ENCODE measurements at regions not wholly inside any gene's neighbourhood (a gene's known extent, or its start where the extent isn't known, plus 50 kb on each side); places are given as distances from the start of the nearest gene placed in this dataset.

GRCh38 chr18:71194438-71194837 lies 905.6 kb downstream of the SOCS6 start:
- no peak for DNase-seq

DNA sequence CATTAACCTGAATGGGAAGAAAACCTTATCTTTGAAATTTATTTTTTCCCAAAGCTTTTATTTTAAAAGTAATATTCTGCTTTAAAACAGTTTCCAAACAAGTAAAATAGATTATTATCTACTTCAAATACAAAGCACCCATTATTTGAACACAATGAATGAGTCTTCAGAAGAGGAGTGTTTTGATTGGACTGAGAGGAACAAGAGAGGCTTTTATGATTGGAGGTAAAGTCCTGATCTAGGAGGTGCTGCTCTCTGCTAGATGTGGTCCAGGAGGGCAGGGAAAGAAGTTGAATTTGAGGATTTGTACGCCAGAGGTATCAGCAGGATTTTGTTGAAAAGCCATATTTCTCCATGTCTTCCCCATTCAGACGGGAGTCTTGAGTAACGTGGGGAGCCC lies 900.7 kb downstream of the SOCS6 start:
- DNase-seq, result no peak

- no peak for DNase-seq
Observed at GRCh38 chr18:71168557-71169145, 879.8 kb downstream of the SOCS6 start.

DNA sequence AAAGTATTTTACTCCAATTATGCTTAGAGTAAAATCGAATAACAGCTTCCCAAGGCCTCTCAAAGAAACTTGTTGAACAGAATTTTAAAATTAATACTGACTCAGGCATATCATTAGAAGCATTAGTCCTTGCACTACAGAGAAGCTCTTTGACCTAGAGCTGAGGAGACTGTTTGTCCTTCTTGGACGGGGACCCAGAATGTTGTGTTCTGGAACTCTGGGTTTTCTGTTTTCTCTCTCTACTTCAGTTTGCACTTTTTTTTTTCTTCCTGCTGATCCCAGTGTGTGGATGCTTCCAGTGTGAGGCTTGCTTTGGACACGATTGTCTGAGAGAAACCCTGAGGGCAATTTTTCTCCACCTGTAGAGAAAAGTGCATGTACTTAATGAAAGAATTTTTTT lies 847.6 kb downstream of the SOCS6 start:
- no peak for DNase-seq

DNA sequence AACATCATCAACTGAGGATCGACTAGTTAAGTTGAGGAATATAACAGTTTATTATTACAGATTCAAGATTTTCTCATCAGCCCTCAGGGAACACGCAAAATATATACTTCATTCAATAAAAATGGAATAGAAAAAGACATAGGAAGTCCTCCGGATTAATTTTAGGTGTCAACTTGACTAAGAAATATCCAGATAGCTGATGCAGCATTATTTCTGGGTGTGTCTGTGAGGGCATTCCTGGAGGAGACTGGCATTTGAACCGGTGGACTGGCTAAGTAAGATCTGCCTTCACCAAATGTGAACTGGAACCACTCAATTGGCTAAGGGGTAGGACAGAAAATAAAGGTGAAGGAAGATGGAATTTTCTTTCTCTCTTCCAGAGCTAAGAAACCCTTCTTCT lies 845.3 kb downstream of the SOCS6 start:
- no peak for DNase-seq

DNA sequence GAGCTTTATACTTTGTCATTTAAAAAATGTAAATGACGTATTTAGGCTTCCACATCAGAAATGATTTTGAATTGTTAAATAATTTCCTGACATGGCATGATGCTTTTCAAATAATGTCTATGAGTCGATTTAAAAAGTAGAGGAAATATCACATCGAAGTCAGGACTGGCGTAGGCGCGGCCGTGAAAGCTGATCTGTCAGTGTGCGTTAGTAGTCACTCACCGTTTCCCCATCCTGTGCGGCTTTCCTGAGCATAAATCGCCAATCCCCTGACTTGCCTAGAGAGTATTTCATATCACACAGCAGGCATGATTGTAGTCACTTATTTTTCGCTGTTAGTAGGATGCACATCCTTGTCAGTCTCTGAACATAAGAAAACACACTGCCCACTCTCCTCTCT lies 843.1 kb downstream of the SOCS6 start:
- no peak for DNase-seq

GRCh38 chr18:71130351-71130750 lies 841.5 kb downstream of the SOCS6 start:
- DNase-seq, result no peak

DNA sequence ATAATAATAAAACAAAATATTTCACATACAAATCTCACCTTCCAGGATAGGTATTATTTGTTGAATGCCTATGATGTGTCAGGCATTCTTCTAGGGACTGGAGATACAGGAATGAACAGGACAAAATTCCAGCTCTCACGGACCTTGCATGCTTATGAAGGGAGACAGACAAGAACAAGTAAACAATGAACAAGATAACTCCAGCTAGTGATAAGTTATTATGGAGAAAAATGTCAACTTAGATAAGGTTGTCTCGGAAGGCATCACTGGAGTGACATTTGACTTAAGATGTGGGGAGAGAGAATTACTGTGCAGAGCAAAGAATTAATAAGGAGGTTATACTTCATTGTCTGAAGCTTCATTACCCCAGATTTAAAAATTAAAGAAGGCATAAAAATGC lies 836.7 kb downstream of the SOCS6 start:
- no peak for DNase-seq

- no peak for DNase-seq
Observed at GRCh38 chr18:71116535-71116934, 827.7 kb downstream of the SOCS6 start.

- no peak for DNase-seq
Observed at GRCh38 chr18:71115261-71115660, 826.4 kb downstream of the SOCS6 start.

DNA sequence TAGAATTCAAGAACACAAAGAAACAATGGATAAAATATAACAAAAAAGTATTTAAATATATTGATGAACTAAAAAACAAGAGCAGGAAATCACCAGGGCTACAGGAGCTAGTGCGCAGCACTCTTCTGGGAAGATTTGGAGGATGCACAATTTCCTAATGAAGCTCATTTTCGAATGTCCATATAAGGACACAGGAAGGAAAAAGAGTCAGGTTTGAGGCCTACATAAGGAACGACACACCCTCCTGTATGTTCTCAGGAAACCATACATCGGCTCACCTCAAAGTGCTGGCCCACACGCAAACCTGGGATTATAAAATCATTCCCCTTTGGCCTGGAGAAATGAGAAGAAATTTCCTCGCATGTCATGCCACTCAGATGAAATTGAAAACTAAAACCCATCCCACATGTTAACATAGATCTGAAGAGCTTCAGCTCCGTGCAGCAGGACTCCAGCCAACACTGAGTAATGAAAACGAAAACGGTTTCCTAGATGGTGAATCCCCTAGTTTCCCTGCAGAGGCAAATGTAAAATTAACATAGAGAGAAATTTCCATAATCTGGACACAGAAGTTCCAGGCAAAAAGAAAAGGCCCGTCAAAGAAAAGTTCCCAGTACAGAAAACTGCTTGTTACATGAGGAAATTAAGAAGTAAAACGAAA lies 825.8 kb downstream of the SOCS6 start:
- DNase-seq, result no peak

DNA sequence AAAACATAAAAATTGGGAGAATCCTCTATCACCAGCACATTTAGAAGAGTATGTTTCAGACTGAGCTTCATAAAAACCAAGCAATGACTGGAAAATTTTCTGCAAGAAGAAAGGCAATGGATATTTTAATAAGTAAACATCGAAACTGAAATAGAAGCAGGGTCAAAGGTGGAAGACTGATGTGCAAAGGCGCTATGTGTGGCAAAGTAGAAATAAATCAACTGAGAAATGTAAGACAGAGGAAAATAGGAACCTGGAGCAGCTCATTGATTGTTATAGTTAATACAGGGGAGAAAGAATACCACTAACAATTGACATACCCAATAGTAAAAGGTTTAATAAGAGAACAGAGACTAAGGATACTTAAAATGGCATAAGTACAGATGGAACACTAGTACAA lies 818.4 kb downstream of the SOCS6 start:
- no peak for DNase-seq

GRCh38 chr18:71106701-71107100 lies 817.9 kb downstream of the SOCS6 start:
- DNase-seq, result no peak

DNA sequence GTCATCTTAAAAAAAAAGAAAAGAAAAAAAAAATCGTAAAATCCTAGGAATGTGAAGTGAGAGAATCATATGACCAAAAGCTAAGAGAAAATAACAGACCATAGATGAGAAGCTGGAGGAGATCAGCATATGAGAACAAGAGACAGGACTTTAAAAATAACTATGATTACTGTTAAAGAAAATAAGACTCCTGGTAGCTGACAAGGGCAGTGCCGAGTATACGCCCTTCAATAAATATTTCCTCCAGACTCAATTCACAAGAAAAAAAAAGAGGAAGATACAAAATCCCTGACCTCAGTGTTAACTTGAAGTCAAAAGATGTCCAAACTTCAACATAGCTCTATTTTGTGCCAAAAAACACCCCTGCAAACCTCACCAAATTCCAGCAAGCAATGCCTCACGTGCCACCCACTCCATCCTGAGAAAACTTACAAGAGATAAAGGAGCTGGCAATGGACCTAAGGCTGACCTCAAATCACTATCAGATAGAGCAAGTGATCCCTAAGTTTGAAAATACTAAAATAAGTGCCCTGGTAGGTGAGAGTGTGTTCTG lies 817.2 kb downstream of the SOCS6 start:
- DNase-seq, result no peak

- no peak for DNase-seq
Observed at GRCh38 chr18:71105078-71105819, 816.4 kb downstream of the SOCS6 start.

GRCh38 chr18:71079606-71080005 lies 790.8 kb downstream of the SOCS6 start:
- no peak for DNase-seq

DNA sequence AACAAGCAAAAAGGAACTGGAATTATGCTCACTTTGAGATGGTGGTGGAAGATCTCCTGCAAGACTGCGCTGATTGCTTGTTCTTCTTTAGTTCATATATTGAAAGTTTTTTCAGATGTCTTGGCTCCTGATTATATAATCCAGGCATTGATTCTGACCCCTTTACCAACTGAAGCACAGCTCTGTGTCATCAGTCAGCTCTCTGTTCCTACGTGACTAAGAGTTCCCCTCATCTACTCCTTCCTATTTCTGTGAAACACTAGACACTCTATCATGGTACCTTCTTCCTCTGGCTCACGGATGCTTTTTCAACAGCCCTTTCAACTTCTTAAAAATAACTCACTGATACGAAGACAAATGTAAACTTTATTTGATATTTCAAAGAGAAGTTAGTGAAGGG lies 788.6 kb downstream of the SOCS6 start:
- DNase-seq, result no peak

GRCh38 chr18:71075147-71075546 lies 786.3 kb downstream of the SOCS6 start:
- DNase-seq, result no peak

DNA sequence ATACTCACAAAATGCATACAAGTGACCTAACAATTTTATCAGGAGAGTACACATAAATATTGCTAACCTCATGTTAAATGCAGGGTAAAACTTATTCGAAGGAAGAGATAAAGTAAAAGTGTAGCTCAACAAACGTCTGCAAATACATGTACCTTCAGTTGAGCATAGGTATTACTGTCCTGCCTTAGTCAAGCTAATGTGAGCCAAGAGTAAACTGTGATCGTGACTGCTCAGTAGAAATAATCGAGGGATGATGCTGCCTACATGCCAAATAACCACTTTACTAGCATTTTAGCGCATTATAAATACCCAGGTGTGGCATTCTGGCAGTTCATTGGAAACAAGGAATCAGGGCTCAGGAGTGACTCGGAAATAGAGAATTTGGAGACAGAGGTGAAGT lies 779.5 kb downstream of the SOCS6 start:
- no peak for DNase-seq

DNA sequence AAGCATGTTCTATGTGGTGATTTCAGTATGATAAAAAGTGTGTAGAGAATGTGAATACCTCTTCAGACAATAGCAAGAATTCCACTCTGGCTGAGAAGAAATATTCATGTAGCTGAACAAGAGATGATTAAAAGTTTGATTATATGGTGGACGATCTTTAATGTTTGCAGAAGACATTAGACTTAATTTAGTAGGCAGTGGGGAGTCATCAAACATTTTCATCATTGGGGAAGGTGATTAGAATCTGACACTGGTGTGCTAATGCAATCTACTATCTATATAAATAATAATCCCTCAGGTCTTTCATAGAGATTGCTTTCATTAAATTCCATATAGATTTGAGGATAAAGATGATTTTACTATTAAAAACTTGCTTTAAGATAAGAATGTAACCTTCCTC lies 761.0 kb downstream of the SOCS6 start:
- no peak for DNase-seq

DNA sequence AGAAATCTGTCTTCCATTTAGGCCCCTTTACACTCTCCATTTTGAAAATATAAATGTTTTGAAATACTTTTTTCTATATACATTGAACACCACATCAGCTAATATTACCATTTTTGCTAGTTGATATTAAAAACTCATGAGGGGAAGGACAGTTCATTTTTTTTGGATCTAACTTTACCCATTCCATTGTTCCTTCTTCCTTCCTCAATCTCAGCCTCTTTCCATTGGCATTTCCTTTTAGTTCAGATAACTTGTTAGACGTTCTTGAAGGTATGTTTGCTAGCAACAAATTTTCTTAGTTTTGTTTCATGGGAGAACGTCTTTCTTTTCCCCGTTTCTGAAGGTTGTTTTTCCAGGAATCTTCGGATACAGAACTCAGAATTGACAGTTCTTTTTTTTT lies 759.0 kb downstream of the SOCS6 start:
- no peak for DNase-seq

DNA sequence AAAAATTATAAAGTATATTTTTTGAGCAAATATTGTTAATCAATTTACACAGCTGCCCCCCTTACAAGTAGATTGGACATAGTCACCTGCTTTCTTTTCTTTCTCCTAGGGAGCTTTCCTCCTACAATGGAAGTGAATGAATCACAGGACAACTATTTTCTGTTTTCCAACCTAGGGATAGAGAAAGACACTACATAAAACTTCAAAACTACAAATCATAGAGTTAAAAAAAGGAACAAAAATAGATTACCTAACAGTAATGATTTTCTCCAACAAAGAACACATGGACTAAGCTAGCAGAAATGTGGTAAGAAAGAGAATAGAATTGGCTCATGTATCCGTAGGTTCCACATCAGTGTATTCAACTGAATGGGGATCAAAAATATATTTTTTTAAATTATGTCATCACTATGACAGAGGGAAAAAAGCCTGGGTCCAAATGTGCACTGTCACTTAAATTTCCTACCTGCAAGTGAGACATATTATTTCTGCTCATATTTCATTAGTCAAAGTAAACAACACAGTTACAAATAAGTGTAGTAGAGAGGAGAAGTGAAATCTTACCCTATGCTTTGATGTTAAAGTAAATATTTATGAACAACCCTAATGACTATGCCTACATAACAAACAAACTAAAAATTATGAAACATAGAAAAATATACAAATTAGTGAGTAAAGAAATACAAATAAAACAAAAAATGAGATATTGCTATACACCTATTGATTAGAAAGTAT lies 756.7 kb downstream of the SOCS6 start:
- no peak for DNase-seq

GRCh38 chr18:71040161-71040560 lies 751.3 kb downstream of the SOCS6 start:
- no peak for DNase-seq

Data from CD4-positive, alpha-beta T cell treated with Interleukin-21 for 1 hour (primary cell).